Epithelial cell of esophagus (primary cell): ENCODE measurements at regions not wholly inside any gene's neighbourhood (a gene's known extent, or its start where the extent isn't known, plus 50 kb on each side); places are given as distances from the start of the nearest gene placed in this dataset.

Source experiments
- DNase-seq: peaks from one replicate; pipeline ENCODE4 v3.0.0; 2010; ENCODE audit warnings: low read depth
- H3K4me3 ChIP-seq: 2 replicates; pipeline ENCODE4 v1.5.1; 2011; ENCODE audit warnings: mild to moderate bottlenecking, low read length, control low read depth
- TF ChIP-seq, protein P1 (sequence below): IDR thresholded peaks from 2 replicates; pipeline ENCODE4 v1.5.1; 2011; ENCODE audit warnings: low read depth, mild to moderate bottlenecking, low read length, control low read depth, inconsistent platforms; ENCODE audit not compliant: insufficient read depth; ENCODE audit errors: missing control alignments

DNA sequence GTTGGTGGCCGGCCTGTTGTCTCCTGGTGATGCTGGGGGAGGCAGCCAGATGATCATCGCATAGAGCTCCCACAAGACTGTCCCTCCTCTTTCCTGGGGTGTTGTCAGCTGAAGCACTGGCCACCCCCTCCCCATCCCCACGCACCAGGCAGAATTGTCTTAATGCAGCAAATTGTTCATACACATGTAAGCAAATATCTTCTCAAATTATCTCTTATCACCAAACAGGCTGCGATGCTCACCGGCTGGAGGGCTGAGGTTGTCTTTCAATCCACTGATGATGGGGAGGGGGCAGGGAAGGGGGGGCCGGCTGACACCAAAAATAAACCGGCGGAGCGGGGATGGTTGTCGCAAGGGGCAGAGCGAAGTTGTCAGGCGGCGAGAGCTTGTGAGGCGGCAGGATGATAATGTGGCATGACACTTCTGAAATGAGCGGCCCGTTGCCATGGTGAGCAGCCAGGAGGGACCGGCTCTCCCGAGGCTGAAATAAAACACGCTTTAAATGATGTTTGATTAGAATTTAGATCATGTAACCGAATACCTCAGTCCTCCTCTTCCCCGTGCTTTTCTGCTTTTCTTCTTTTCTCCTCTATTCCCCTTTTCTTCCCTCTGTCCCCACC, 59.8 kb downstream of the MRM1 start:
- no peak for DNase-seq
- TF ChIP-seq, protein P1, sequence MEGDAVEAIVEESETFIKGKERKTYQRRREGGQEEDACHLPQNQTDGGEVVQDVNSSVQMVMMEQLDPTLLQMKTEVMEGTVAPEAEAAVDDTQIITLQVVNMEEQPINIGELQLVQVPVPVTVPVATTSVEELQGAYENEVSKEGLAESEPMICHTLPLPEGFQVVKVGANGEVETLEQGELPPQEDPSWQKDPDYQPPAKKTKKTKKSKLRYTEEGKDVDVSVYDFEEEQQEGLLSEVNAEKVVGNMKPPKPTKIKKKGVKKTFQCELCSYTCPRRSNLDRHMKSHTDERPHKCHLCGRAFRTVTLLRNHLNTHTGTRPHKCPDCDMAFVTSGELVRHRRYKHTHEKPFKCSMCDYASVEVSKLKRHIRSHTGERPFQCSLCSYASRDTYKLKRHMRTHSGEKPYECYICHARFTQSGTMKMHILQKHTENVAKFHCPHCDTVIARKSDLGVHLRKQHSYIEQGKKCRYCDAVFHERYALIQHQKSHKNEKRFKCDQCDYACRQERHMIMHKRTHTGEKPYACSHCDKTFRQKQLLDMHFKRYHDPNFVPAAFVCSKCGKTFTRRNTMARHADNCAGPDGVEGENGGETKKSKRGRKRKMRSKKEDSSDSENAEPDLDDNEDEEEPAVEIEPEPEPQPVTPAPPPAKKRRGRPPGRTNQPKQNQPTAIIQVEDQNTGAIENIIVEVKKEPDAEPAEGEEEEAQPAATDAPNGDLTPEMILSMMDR, result no peak
- no peak overlapping the region for H3K4me3 ChIP-seq

GRCh38 chr17:36661688-36662087, 60.3 kb downstream of the MRM1 start:
- DNase-seq, result no peak
- TF ChIP-seq, protein P1, result no peak
- H3K4me3 ChIP-seq, result no peak overlapping the region

DNA sequence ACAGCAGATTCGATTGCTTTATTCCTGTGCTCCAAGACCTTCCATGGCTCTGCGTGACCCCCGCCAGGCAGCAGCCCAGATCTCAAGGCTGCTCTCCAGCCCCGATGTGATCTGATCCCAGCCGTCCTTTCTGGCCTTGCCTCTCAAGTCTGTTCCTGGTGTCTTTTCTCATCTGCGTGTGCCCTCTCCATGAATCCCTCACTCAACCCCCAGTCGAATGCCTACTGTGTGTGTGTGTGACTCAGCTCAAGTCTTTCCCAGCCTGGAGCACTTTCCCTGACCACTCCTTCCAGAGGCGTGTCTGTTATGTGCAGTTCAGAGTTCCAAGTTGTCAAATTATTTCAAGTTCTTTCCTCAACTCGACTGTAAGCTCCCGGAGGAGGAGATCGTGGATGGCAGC, 64.0 kb downstream of the MRM1 start:
- DNase-seq, result peak; percentile 64
- TF ChIP-seq, protein P1, result no peak
- H3K4me3 ChIP-seq, result no peak overlapping the region

DNA sequence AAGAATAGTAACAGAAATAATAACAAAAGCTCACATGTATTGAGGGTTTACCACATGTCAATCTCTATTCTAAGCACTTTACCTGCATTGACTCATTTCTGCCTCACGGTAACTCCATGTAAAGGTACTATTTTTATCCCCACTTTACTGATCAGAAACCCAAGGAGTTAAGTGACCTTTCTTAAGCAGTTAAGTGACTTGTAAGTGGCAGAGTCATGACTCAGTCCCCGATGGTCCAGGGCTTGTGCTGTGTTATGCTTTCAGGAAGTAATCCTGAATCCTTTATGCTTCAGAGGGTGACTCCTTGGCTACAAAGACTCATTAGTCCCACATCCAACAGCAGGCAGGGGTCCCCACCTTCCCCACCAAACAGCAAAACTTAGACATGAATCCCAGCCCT, 66.5 kb downstream of the MRM1 start:
- TF ChIP-seq, protein P1, result no peak
- DNase-seq, result peak; percentile 24
- no peak overlapping the region for H3K4me3 ChIP-seq

- TF ChIP-seq, protein P1, result no peak
- peak; percentile 10 for DNase-seq
Measured at GRCh38 chr17:36668824-36669223, 67.4 kb downstream of the MRM1 start.

DNA sequence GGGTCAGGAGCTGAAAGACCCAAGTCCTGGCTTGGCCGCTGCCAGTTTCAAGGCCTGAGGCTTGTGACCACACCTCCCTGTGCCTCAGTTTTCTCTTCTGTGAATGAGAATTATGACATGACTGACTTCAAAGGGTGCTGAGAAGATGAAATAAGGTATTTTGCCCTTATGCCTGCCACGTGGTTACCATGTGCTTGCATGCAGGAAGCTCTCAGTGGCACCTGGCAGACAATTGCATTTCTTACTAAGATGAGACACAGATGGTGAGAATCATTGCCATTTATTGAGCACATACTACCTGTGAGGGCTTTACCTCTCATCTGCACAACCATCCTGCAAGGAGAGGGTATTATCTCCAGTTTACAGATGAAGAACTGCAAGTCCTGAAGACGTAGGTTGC, 69.8 kb downstream of the MRM1 start:
- TF ChIP-seq, protein P1, result no peak
- no peak for DNase-seq
- H3K4me3 ChIP-seq, result no peak overlapping the region

More at GRCh38 chr17:36668824-36669223, 67.4 kb downstream of the MRM1 start:
- no peak overlapping the region for H3K4me3 ChIP-seq

DNA sequence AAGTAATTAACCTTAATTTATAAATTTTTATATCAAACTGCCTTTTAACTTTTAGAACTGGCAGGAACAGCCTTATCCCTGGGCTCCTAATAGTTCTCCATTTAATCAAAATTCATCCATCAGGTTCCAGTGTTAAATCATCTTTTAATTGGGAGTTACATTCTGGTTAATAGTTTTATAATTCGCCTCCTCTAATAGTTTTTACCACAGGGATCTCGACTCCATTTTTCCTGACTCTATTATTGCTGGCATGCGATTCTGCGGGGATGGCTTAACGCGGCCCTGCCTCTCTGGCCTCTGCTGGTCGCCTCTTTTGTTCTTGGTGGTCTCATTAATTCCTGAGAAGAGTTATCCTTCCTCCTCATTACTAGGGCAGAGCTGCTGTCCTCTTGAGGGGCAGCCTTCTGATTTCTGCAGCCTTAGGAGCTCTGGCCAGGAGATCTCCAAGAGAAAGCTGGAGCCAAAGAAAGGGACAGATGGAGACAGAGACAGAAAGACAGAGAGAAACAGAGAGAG, 71.1 kb downstream of the MRM1 start:
- TF ChIP-seq, protein P1, result no peak
- no peak for DNase-seq
- no peak overlapping the region for H3K4me3 ChIP-seq
